H9 (cell line): ENCODE measurements at regions not wholly inside any gene's neighbourhood (a gene's known extent, or its start where the extent isn't known, plus 50 kb on each side); places are given as distances from the start of the nearest gene placed in this dataset.

Experiments
- DNase-seq: peaks from one replicate; pipeline ENCODE4 v3.0.0-alpha.2; 2017
- H2AFZ ChIP-seq: one replicate; pipeline ENCODE4 v1.6.1; 2013; ENCODE audit warnings: mild to moderate bottlenecking, low read length, control low read depth, moderate library complexity
- H2AK5ac ChIP-seq: 2 replicates; pipeline ENCODE4 v1.6.1; 2013; ENCODE audit warnings: low read length, control low read depth, mixed read lengths; ENCODE audit not compliant: insufficient read length
- H2BK120ac ChIP-seq: one replicate; pipeline ENCODE4 v1.6.1; 2013; ENCODE audit warnings: low read depth, mild to moderate bottlenecking, low read length, control low read depth, inconsistent platforms; ENCODE audit not compliant: poor library complexity, severe bottlenecking
- H2BK12ac ChIP-seq: 2 replicates; pipeline ENCODE4 v1.6.1; 2013; ENCODE audit warnings: low read length, control low read depth, mixed read lengths, low read depth; ENCODE audit not compliant: insufficient read length
- H2BK15ac ChIP-seq: 2 replicates; pipeline ENCODE4 v1.6.1; 2013; ENCODE audit warnings: low read depth, low read length, control low read depth
- H2BK20ac ChIP-seq: one replicate; pipeline ENCODE4 v1.6.1; 2013; ENCODE audit warnings: low read depth, mild to moderate bottlenecking, low read length, control low read depth, inconsistent platforms; ENCODE audit not compliant: poor library complexity, severe bottlenecking
- H2BK5ac ChIP-seq: 2 replicates; pipeline ENCODE4 v1.6.1; 2013; ENCODE audit warnings: low read length, control low read depth, mixed read lengths; ENCODE audit not compliant: insufficient read length
- H3K14ac ChIP-seq: 2 replicates; pipeline ENCODE4 v1.6.1; 2013; ENCODE audit warnings: low read length, control low read depth; ENCODE audit not compliant: insufficient read depth
- H3K18ac ChIP-seq: 2 replicates; pipeline ENCODE4 v1.6.1; 2013; ENCODE audit warnings: low read depth, mild to moderate bottlenecking, mixed read lengths, low read length, control low read depth; ENCODE audit not compliant: insufficient read length
- H3K23ac ChIP-seq: 2 replicates; pipeline ENCODE4 v1.6.1; 2013; ENCODE audit warnings: low read length, control low read depth, mixed read lengths, low read depth; ENCODE audit not compliant: insufficient read length
- H3K23me2 ChIP-seq: 2 replicates; pipeline ENCODE4 v1.6.1; 2013; ENCODE audit warnings: low read depth, mild to moderate bottlenecking, mixed read lengths, low read length, control low read depth; ENCODE audit not compliant: insufficient read length, poor library complexity, severe bottlenecking
- H3K27ac ChIP-seq: 2 replicates; pipeline ENCODE4 v1.5.1; 2013; ENCODE audit warnings: low read length, control low read depth, mixed read lengths, low read depth; ENCODE audit not compliant: insufficient read length
- H3K27me3 ChIP-seq: 2 replicates; pipeline ENCODE4 v1.6.1; 2013; ENCODE audit warnings: low read length, control low read depth, inconsistent platforms; ENCODE audit not compliant: insufficient read depth
- H3K4ac ChIP-seq: 2 replicates; pipeline ENCODE4 v1.6.1; 2013; ENCODE audit warnings: low read depth, mild to moderate bottlenecking, control low read depth, inconsistent platforms, low read length, moderate library complexity
- H3K4me1 ChIP-seq: 2 replicates; pipeline ENCODE4 v1.6.1; 2013; ENCODE audit warnings: low read length, control low read depth, inconsistent platforms; ENCODE audit not compliant: insufficient read depth
- H3K4me2 ChIP-seq: 2 replicates; pipeline ENCODE4 v1.6.1; 2013; ENCODE audit warnings: low read length, control low read depth, mixed read lengths; ENCODE audit not compliant: insufficient read length, insufficient read depth
- H3K56ac ChIP-seq: 2 replicates; pipeline ENCODE4 v1.6.1; 2013; ENCODE audit warnings: low read depth, mild to moderate bottlenecking, mixed read lengths, low read length, control low read depth; ENCODE audit not compliant: insufficient read length
- H3K79me1 ChIP-seq: 2 replicates; pipeline ENCODE4 v1.6.1; 2013; ENCODE audit warnings: low read depth, mild to moderate bottlenecking, moderate library complexity, low read length, control low read depth, inconsistent platforms; ENCODE audit not compliant: insufficient read depth, poor library complexity, severe bottlenecking
- H3K79me2 ChIP-seq: 2 replicates; pipeline ENCODE4 v1.6.1; 2013; ENCODE audit warnings: low read length, control low read depth, inconsistent platforms; ENCODE audit not compliant: insufficient read depth
- H3K9ac ChIP-seq: 2 replicates; pipeline ENCODE4 v1.6.1; 2013; ENCODE audit warnings: low read length, control low read depth, mixed read lengths; ENCODE audit not compliant: insufficient read length; ENCODE audit errors: extremely low read depth
- H3K9me3 ChIP-seq: one replicate; pipeline ENCODE4 v1.6.1; 2013; ENCODE audit warnings: low read depth, low read length, inconsistent platforms; ENCODE audit not compliant: control insufficient read depth
- H3T11ph ChIP-seq: one replicate; pipeline ENCODE4 v1.6.1; 2013; ENCODE audit warnings: mild to moderate bottlenecking, low read length, control low read depth, inconsistent platforms
- H4K20me1 ChIP-seq: one replicate; pipeline ENCODE4 v1.6.1; 2013; ENCODE audit not compliant: control insufficient read depth, insufficient read length, insufficient read depth
- H4K5ac ChIP-seq: 2 replicates; pipeline ENCODE4 v1.6.1; 2013; ENCODE audit warnings: low read depth, mild to moderate bottlenecking, mixed read lengths, low read length, control low read depth; ENCODE audit not compliant: insufficient read length
- H4K8ac ChIP-seq: replicated peaks from 2 replicates; pipeline ENCODE4 v1.6.1; 2013; ENCODE audit warnings: low read length, control low read depth, mixed read lengths, low read depth; ENCODE audit not compliant: insufficient read length
- H4K91ac ChIP-seq: 2 replicates; pipeline ENCODE4 v1.6.1; 2013; ENCODE audit warnings: low read depth, mild to moderate bottlenecking, moderate library complexity, mixed read lengths, low read length, control low read depth; ENCODE audit not compliant: insufficient read length
- H3K27ac Mint-ChIP-seq, 3 experiments: 2 replicates in 2 of 3; 3 replicates in 1 of 3; pipeline ENCODE4 v1.8.0; 2020 to 2021; ENCODE audit warnings: mixed read lengths in 3 of 3, mild to moderate bottlenecking in 1 of 3, moderate library complexity in 1 of 3
- H3K27me3 Mint-ChIP-seq: 2 replicates; pipeline ENCODE4 v1.8.0; 2021; ENCODE audit warnings: low read depth, mild to moderate bottlenecking, moderate library complexity, mixed read lengths
- H3K36me3 Mint-ChIP-seq, 3 experiments: 2 replicates in 2 of 3; 3 replicates in 1 of 3; pipeline ENCODE4 v1.8.0; 2020 to 2021; ENCODE audit warnings: low read depth in 3 of 3, mixed read lengths in 3 of 3; ENCODE audit not compliant: insufficient read depth in 1 of 3
- H3K4me1 Mint-ChIP-seq, 2 experiments: 2 replicates each; pipeline ENCODE4 v1.8.0; 2020; ENCODE audit warnings: mixed read lengths in 2 of 2
- H3K4me3 Mint-ChIP-seq, 2 experiments: 2 replicates in 1 of 2; 3 replicates in 1 of 2; pipeline ENCODE4 v1.8.0; 2020 to 2021; ENCODE audit warnings: mild to moderate bottlenecking in 2 of 2, mixed read lengths in 2 of 2, moderate library complexity in 1 of 2
- H3K9me3 Mint-ChIP-seq, 2 experiments: 2 replicates in 1 of 2; 3 replicates in 1 of 2; pipeline ENCODE4 v1.8.0; 2020; ENCODE audit warnings: mild to moderate bottlenecking in 2 of 2, mixed read lengths in 2 of 2, moderate library complexity in 1 of 2
- CTCF ChIP-seq: fragments of 200-600 bp; sonication (generic); conservative IDR thresholded peaks from 3 replicates; pipeline ENCODE4 v1.8.0; 2021; ENCODE audit warnings: antibody characterized with exemption, mild to moderate bottlenecking
- WGBS: extraction: QIAGEN DNeasy Blood & Tissue Kit; methylation state at CpG from one replicate; pipeline ENCODE4 v1.1.7; 2013; ENCODE audit warnings: missing lambda C conversion rate, low lambda C conversion rate, mixed read lengths; ENCODE audit not compliant: insufficient read length; ENCODE audit errors: extremely low coverage; 5-methylcytosine and 5-hydroxymethylcytosine counted together

- Histone ChIP-seq H3K79me2 (no peaks in the 10 kb centered on the region), H2BK15ac (no peak overlapping the region), H4K91ac (no peak overlapping the region), H3K27ac (no peak overlapping the region), H2BK20ac (no peak overlapping the region), H2BK12ac (no peak overlapping the region), H3K79me1 (no peaks in the 10 kb centered on the region), H3K4me1 (no peaks in the 10 kb centered on the region; the same call in 1 of the 2 replicates), H4K20me1 (no peaks in the 10 kb centered on the region), H3K9ac (no peak overlapping the region), H2AFZ (no peak overlapping the region), H3K27me3 (no peaks in the 10 kb centered on the region), H2BK5ac (no peak overlapping the region), H3K4ac (no peak overlapping the region), H3K23ac (no peak overlapping the region), H2BK120ac (no peak overlapping the region), H3K14ac (no peak overlapping the region), H3K18ac (no peak overlapping the region), H4K5ac (no peak overlapping the region), H3K4me2 (no peak overlapping the region), H2AK5ac (no peak overlapping the region), H3K9me3 (no peaks in the 10 kb centered on the region), H4K8ac (no peak overlapping the region), H3T11ph (no peak overlapping the region), H3K23me2 (no peaks in the 10 kb centered on the region), H3K56ac (no peak overlapping the region)
- H3K4me1 Mint-ChIP-seq: peaks cover 17 to 26% of the 10 kb centered on the region in 2 experiments
- H3K9me3 Mint-ChIP-seq: no peaks in the 10 kb centered on the region
- H3K27ac Mint-ChIP-seq: no peak overlapping the region
- WGBS: no CpG with 5 or more reads among the region's 3 CpGs
- no peaks in the 10 kb centered on the region for H3K36me3 Mint-ChIP-seq
- no peaks in the 10 kb centered on the region for H3K27me3 Mint-ChIP-seq
- no peak for TF ChIP-seq CTCF
- no peak overlapping the region for H3K4me3 Mint-ChIP-seq
- DNase-seq: no peak
Observed at GRCh38 chr3:137264843-137265330, 307.1 kb downstream of the IL20RB start.
